ENCODE measurements at regions not wholly inside any gene's neighbourhood (a gene's known extent, or its start where the extent isn't known, plus 50 kb on each side); places are given as distances from the start of the nearest gene placed in this dataset.

- H3K27ac ChIP-seq = no peak overlapping the region
- H3K4me3 ChIP-seq = no peak overlapping the region
- H3K36me3 ChIP-seq = no peaks in the 10 kb centered on the region
- TF ChIP-seq, protein P1, sequence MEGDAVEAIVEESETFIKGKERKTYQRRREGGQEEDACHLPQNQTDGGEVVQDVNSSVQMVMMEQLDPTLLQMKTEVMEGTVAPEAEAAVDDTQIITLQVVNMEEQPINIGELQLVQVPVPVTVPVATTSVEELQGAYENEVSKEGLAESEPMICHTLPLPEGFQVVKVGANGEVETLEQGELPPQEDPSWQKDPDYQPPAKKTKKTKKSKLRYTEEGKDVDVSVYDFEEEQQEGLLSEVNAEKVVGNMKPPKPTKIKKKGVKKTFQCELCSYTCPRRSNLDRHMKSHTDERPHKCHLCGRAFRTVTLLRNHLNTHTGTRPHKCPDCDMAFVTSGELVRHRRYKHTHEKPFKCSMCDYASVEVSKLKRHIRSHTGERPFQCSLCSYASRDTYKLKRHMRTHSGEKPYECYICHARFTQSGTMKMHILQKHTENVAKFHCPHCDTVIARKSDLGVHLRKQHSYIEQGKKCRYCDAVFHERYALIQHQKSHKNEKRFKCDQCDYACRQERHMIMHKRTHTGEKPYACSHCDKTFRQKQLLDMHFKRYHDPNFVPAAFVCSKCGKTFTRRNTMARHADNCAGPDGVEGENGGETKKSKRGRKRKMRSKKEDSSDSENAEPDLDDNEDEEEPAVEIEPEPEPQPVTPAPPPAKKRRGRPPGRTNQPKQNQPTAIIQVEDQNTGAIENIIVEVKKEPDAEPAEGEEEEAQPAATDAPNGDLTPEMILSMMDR (IDR thresholded peaks at IDR 0.05) = no peak
- TF ChIP-seq POLR2A (IDR thresholded peaks at IDR 0.05) = no peak
- H3K9me3 ChIP-seq = no peaks in the 10 kb centered on the region
- no peaks in the 10 kb centered on the region for H3K4me1 ChIP-seq
- DNase-seq = no peak
- H3K27me3 ChIP-seq = no peaks in the 10 kb centered on the region
Observed at GRCh38 chr2:58521803-58522554, 280.9 kb upstream of the FANCL start.

GRCh38 chr2:58520903-58521302, 279.8 kb upstream of the FANCL start:
- H3K9me3 ChIP-seq = no peaks in the 10 kb centered on the region
- H3K4me1 ChIP-seq = no peaks in the 10 kb centered on the region
- DNase-seq = no peak
- no peak overlapping the region for H3K27ac ChIP-seq
- H3K36me3 ChIP-seq = no peaks in the 10 kb centered on the region
- TF ChIP-seq, protein P1 (IDR thresholded peaks at IDR 0.05) = no peak
- no peak for TF ChIP-seq POLR2A (IDR thresholded peaks at IDR 0.05)
- H3K27me3 ChIP-seq = no peaks in the 10 kb centered on the region
- no peak overlapping the region for H3K4me3 ChIP-seq

GRCh38 chr2:58517881-58518280, 276.8 kb upstream of the FANCL start:
- Histone ChIP-seq H3K27me3 (no peaks in the 10 kb centered on the region), H3K4me1 (no peaks in the 10 kb centered on the region), H3K27ac (no peak overlapping the region), H3K4me3 (no peak overlapping the region), H3K9me3 (no peaks in the 10 kb centered on the region), H3K36me3 (no peaks in the 10 kb centered on the region)
- no peak for DNase-seq
- TF ChIP-seq, protein P1 (IDR thresholded peaks at IDR 0.05) = no peak
- no peak for TF ChIP-seq POLR2A (IDR thresholded peaks at IDR 0.05)

- Histone ChIP-seq H3K4me3 (no peak overlapping the region), H3K36me3 (no peaks in the 10 kb centered on the region), H3K27me3 (no peaks in the 10 kb centered on the region), H3K4me1 (no peaks in the 10 kb centered on the region), H3K27ac (no peak overlapping the region), H3K9me3 (no peaks in the 10 kb centered on the region)
- DNase-seq = no peak
- TF ChIP-seq, protein P1 (IDR thresholded peaks at IDR 0.05) = no peak
- no peak for TF ChIP-seq POLR2A (IDR thresholded peaks at IDR 0.05)
Observed at GRCh38 chr2:58516695-58517094, 275.6 kb upstream of the FANCL start.

DNA sequence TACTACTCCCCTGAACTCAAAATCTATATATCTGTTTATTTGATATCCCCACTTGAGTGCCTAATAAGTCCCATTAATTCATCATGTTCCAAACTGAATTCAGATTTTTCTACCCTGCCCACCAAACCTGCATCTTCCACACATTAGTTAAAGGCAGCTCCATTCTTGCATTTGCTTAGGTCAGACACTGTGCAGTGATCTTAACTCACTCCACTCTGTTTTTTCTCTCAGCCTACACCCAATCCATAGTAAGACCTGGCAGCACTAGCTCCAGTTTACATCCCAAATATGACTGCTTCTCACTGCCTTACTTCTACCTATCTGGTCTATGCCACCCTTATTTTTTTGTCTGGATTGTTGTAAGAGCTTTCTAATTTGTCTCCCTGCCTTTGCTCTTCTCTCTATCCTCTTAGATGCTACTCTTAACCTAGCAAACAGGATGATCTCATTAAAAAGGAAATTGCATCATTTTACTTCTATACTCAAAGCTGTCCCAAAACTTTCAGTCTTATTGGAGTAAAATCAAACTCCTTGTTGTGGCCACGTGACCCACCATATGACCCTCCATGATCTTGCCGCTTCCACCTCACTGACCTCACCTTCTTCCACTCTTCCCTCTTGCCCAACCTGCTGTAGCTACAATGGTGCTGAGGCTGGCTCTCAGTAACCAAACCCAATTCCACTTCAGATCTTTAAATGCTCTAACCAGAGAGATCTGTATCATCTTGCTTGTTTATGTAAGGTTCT, 274.9 kb upstream of the FANCL start:
- H3K27ac ChIP-seq = no peak overlapping the region
- no peaks in the 10 kb centered on the region for H3K4me1 ChIP-seq
- H3K36me3 ChIP-seq = no peaks in the 10 kb centered on the region
- no peaks in the 10 kb centered on the region for H3K9me3 ChIP-seq
- TF ChIP-seq, protein P1 (IDR thresholded peaks at IDR 0.05) = no peak
- TF ChIP-seq POLR2A (IDR thresholded peaks at IDR 0.05) = no peak
- no peaks in the 10 kb centered on the region for H3K27me3 ChIP-seq
- no peak overlapping the region for H3K4me3 ChIP-seq
- DNase-seq = no peak

Measured in Peyer's patch (tissue), 4 donors.